GM18498 (cell line): ENCODE measurements at regions not wholly inside any gene's neighbourhood (a gene's known extent, or its start where the extent isn't known, plus 50 kb on each side); places are given as distances from the start of the nearest gene placed in this dataset.
"Not testable (repeated sequence)": the region's sequence is repeated elsewhere in the genome, so short reads cannot be mapped to it uniquely, and the experiment has no call there.

Source experiments
- ATAC-seq: cut with Tn5 transposase; IDR thresholded peaks from one replicate; pipeline ENCODE4 v1.9.1; 2021; ENCODE audit warnings: mild to moderate bottlenecking, moderate library complexity; ENCODE audit not compliant: unreplicated experiment

DNA sequence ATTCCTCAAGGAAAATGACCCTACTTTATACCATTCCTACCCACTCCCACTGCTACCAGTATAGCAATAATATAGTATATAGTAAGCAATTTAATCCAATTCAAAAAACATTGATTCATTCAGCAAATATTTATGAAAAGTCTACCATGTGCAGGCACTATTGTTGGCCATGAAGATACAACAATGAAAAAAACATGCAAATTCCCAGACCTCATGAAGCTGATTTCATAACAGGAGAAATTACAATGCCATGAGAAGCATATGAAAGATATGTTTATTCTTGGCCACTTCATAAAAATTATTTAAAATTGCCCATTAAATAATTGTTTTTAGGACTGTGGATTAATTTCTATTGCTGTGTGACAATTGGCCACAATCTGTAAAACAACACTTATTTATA is 315.8 kb upstream of the COL8A1 start:
- ATAC-seq: no peak

DNA sequence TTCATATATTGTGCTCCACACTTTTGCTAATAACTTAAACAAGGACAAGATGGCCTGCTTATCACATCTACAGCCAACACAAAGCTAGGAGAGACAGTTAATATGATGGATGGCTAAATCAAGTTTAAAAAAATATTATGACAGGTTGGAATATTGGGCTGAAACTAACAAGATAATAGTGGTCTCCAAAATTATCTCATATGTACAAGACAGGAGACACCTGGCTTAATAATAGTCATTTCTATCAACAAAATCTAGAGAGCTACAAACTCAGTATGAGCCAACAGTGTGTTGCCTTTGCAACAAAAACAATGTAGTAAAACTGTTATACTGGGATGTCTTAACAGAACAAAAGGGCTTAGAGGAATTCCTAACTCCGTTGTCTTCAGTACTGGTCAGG is 317.1 kb upstream of the COL8A1 start:
- ATAC-seq: no peak

DNA sequence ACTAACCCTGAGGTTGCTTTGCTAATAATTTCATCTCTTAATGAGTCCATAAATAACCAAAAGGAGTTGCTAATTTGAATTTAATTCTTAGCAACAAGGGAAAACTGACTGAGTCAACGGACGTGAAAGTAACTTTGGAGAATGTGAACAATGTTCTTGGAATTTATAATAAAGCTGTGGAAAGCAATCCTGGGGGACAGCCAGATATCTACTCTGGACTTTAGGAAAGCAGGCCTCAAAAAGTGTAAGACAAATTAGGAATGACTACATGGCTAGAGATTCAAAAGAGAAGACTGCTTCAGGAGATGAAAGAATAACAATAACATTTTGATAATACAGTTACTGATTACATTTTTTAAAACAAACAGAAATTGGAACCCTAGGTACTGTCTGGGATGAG is 318.4 kb upstream of the COL8A1 start:
- no peak for ATAC-seq

DNA sequence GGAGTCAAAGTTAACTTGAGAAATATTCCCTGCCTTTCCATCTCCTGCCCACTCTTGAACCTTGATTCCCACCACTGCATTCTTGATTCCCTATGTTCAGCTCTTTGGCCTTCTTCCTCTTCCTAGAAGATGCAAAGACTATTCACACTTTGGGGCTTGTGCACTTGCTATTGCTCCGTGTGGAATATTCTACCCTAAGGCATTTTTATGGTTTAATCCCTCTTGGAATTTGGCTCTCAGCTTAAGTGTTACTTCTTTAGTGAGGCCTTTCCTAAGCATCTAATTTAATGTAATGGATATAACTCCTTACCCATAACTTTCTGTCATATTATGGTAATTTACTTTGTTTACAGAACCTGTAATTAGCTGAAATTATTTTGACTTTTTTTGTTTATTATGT is 318.9 kb upstream of the COL8A1 start:
- no peak for ATAC-seq

DNA sequence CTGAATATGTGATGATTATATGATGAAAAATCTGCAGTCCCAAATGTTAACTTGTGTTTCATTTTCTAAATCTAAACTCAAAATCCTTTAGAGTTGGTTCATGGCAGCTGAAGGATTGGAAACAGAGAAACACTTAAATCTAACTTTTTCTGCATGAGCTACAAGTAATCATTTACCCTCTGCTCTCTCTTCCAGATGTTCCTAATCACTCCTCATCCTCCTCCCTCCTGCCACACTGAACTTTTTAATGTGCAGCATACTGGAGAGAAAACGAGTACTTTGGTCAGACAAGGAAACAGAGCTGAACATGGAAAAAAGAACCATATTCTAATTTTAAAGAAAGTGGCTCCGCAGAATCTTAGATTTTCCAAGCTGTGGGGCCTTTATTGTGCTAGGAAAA is 321.2 kb upstream of the COL8A1 start:
- ATAC-seq: no peak

DNA sequence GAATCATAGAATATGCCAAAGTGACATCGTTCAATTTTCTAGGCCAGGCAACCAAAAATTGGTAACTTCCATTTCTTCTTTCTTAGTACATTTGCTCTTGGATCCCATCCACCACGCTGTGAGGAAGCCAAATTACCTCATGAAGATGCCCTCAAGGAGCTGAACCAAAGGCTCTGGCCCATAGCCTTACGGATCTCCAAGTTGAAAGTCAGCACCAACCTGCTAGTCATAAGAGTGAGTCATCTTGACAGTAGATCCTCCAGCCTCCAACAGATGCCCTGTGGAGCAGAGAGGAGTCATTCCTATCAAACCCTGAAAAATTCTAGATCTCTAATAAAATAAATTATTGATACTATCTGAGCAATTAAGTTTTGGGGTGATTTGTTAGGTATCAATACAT is 322.5 kb upstream of the COL8A1 start:
- ATAC-seq: no peak

DNA sequence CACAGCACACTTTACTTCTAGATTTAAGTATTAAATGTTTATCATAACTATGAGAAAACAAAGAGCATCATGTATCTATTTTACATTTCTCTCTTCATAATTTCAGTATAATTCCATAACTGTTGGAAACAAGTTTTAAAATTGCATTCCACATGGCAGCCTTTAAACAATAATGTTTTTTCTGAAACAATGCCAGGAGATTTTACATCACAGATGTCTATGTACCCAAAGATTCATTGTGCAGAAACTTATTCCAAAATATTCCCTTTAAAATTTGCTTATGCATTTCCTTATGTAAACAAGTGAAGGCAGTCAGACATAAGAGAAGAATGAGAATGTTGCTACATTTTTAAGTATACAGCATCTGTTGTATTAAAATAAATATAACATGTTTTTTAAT is 324.9 kb upstream of the COL8A1 start:
- ATAC-seq: no peak

DNA sequence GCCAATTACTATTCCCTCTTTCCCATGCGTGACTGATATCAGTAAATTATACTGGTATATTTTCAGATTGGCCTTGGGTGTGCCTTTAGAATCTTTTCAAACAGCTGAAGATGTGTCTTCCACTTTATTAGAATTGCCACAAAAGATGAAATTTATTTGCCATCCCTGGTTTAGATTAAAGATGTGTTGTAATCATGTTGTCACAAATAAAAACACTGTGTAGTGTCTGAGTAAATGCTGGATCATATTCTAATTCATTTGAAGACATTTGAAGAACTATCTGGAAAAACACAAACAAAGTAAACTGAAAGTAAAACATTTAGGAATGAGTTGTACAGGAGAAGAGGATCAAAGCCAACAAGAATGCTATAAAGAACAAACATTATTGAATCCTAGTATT is 339.7 kb upstream of the COL8A1 start:
- no peak for ATAC-seq

DNA sequence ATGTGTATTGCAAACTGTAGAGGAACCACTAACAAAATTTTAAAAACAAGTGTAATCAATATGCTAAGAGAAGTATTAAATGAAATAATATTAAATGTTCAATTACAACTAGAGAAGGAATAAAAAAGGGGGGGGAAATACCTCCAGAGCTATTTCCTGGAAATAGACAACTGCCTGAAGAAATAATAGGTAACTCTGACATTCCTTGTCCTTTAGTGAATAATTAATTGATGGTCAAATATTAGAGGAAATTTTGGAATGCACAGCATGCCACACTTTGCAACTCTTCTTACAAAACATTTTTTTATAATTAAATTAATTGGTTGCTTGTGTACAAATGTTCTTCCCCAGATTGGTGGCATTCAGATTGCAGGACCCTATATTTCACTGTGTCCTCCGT is 342.6 kb upstream of the COL8A1 start:
- ATAC-seq: no peak

DNA sequence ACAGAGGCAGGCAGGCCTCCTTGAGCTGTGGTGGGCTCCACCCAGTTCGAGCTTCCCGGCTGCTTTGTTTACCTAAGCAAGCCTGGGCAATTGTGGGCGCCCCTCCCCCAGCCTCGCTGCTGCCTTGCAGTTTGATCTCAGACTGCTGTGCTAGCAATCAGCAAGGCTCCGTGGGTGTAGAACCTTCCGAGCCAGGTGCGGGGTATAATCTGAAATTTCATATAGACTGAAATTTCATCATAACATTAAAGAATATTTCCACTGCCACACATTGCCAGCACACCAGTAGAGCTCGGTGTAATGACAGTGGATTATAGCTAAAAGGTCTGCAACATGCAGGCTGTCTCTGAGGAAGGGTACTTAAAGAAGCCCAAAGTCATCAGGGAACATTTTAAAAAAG is 344.3 kb upstream of the COL8A1 start:
- ATAC-seq: not testable (repeated sequence)

DNA sequence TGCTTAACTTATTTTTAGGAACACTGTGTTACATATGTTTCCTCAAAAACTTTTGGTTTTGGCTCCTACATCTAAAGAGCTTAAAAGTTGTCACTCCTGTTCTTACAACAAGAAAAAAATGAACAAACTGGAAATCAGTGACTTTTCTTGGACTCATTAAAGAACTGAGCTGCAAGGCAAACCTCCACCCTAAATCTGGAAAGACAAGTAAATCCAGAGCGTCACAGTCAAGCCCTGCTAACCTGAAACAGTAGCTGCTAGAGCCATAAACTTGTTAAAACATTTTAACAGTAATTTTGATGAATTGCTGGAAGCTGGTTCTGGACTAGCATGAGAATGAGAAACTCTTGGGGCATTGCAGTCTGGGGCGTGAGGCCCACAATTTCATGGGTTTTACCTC is 350.5 kb upstream of the COL8A1 start:
- no peak for ATAC-seq

DNA sequence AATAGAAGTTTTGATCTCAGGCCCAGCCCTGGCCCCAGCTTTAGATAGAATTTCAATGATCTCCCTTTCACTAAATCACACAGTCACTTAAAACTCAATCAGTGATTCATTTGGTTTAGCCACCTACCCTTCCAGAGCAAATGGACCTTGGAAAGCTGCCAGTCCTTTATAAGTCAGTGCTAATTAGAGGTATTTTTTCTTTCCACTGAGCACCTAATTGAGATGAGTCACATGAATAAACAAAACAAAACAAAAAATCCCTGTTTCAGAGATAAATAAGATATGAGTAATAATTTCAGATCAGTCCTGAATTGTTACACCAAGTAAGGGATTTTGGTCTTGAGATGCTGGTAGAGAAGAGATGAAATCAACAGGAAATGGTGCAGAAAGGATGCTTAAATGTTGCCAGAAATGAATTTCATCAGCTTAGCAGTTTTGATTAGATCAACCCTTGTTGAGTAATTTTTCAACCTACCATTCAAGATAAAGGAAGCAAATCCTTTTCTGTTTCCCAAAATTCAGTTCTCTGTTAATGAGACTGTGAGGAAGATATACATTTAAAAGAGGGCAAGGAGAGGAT is 352.0 kb upstream of the COL8A1 start:
- ATAC-seq: no peak

DNA sequence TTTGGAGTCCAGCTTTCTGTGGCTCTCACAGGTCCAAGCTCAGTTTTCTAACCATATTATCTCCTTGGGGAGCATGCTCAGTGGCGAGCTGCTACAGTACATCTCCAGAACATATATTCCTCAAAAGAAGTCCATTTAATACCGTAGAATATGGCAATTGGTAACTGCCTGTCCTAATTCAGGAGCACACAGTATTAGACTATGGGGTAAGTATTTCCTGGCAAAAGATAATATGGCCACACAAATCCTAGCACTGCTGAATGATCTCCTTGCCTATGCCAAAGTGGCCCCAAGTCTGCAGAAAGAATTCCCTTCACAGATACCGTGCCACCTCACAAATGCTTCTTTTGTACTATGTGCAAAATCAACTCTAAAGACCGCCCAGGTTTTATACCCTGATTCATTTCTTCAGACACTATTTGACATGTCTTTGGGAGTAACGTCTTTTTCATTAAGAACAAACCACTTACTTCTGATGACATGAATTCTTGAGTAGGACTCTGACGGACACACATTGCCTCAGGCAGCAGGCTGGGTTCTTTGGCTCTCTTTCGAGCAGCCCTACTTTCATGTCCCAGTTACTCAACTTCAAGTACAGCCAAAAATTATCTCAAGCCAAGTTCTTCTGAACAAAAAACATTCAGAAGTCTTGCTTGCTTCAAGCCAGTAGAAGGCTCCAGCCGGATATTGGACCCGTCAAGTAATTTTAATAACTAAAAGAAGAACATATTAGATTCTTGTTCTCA is 368.3 kb upstream of the DCBLD2 start:
- no peak for ATAC-seq

DNA sequence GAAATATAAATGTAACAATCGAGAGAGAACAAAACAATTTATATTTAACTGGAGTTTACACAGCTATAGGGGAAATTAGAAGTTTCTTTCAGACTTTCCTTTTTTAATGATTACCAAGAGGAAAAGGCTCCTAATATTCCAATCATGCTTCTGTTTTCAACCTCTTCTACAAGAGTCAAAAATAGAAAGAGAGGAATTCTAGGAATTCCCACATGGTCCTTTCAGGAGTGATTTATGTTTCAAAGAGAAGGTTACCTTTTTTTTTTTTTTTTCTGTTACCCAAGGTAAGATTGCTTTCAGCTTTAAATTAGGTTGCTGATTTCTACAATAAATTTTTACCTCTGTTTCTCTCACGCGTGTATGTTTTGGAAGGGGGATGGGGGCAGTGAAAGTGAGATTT is 355.3 kb upstream of the DCBLD2 start:
- ATAC-seq: no peak

DNA sequence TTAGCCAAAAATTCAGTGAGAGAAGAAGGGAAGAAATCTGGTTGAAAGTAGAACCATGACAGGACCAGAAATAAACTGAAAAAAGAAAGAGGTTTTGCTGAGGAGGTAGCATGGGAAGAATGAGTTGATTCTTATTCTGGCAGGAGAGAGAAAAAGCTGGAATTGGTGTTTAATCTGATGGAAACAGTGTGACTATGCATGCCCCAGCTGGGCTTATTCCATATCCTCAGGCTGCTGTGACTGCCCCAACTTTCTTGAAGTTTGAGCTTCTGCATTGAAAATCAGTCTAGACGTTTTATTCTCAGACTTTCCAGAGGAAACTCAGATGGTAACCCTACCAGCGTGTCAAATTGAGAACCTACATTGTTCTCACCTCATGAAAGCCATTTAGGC is 352.5 kb upstream of the DCBLD2 start:
- ATAC-seq: no peak

DNA sequence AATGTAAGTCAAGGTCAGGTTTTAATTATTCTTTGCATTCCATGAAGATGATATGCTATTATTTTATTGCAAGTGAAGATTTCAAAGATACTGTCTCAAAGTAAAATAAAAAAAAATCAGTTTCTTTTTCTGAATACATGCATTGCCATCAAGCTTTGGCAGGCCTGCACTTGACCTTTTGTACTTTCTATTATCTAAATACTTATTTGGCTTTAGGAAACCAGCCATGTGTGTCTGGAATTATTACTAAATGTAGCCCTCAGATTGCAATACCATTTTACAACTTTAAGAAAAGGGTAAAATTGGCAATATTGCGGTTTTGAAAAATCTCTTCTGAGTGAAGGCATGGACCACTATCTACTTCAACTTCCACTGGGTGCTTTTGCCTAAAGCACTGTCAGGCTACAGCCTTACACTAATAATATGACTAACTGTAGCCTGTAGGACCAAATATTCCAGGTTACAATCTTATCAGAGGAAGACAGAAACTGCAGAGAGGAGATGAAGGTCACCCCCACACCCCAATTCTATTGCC is 349.4 kb upstream of the DCBLD2 start:
- ATAC-seq: no peak

DNA sequence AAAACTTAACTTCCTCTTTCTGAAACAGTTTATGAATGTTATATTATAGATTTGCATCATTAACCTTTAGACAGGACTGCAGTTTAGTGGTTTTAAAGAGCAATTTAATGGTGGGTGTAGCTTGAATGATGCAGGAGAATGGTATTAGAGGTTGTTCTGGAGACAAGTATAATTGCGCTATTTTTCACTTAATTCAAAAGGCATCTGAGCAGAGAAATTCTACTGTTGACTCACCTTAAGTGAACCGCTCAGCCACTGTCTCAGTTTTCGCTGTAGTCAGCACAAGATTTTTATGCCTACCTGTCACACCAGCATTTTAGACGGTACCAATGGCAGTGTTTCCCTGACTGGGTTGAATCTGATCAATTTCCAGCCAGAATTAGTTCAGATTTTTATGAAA is 348.8 kb upstream of the DCBLD2 start:
- no peak for ATAC-seq

DNA sequence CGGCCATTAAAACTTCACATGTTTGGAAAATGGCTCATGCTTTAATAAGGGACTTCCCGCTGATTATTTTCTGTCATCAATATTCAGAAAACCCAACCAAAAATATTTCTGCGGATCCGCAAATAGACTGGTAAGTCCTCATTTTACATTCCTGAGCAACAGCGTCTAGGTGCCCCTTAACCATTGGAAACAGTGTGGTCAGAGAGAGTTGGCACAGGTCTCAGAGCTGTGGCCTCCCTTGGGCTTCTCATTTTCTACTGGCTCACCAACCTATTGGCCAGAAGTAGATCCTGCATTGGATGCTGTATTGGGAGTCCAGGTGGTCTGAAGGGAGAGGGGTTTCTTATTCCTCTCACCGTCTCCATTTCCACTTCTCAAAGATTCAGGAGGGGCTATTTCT is 348.1 kb upstream of the DCBLD2 start:
- no peak for ATAC-seq

DNA sequence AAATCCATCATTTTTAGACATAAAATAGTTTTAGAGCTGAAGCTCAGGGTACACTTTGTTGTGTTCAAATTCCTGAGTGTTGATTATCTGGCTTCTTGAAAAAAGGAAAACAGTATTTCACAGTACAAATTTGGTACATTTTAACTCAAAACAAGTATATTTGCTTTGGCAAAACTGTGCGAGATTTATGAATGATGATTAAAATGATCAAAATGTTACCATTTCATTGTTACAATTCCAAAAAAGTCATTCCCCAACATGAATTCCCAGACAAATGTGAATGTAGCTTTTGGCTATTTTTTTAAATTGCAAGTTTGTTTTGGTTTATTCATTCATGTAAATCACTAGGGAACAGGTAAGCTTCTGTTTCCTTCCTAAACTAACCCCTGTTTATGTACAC is 347.4 kb upstream of the DCBLD2 start:
- ATAC-seq: no peak

DNA sequence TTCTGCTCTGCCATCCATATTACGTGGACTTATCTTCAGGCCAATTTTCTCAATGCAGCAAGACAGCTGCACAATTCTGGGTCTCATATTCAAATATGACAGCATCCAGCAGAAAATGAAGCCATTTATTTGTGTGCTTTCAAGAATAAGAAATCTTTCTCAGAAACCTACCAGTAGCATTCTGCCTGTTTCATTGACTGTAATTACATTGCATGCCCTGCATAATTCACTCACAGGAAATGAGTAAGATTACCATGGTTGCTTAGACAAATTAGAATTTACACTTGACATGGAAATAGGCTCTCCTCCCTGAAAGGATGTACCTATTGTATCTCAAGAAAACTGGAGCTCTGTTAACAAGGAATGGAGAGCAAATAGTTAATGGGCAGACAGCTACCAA is 346.6 kb upstream of the DCBLD2 start:
- no peak for ATAC-seq

DNA sequence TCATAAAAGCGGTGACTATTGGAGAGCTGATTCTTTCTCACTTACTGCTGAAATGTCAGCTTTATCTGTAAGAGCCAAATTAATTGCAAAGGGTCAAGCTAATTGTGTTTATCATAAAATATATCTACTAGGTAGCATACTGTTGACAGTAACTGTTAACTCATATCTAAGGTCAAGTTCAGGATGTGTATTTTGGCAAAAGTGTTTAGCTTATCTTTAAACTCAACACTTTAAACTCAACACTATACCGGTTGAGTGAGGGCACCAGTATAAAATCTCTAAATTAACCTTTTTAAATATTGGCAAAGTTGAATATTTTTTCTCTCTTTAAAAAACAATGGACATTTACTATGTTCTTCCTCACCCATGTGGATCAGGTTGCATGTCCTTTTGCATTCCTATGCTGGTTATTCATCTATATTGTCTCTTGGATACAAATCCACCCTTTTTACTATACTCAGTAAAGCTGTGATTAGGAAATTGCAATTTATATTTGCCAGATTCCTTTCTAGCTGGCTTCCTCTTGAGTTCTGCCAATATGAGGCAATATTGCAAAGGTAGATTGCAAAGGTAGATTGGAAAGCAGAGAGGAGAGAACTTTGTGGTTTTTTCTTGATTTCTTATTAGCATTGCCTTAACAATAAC is 344.6 kb upstream of the DCBLD2 start:
- no peak for ATAC-seq

DNA sequence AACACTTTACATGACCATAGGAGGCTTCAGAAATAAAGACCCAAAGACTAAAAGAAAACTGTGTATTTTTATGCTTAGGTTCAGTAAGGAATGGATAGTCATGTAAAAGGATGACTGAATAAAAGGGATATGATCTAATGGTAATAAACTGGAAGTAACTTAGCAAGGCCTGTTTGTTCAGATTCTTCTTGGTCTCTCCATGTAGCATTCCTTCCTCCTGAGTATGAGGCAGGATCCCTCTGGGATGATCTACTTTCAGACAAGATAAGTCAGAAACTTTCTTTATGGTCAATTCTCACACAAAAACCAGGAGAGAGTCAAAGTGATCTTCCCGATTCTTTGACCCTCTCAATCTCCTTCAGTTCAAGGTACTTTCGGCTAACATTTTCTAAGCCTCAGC is 340.8 kb upstream of the DCBLD2 start:
- ATAC-seq: no peak
